ENCODE measurements at regions not wholly inside any gene's neighbourhood (a gene's known extent, or its start where the extent isn't known, plus 50 kb on each side); places are given as distances from the start of the nearest gene placed in this dataset.
A peak's percentile ranks its signal among the peaks of the same experiment; 100 is the strongest.

- H3K4me3 ChIP-seq: no peak overlapping the region
- peak in 1 of 5 donors; percentile 8 for DNase-seq
- WGBS, 3 donors: 84 to 89% (median 86%) methylated on average over 2 of the region's 2 CpGs
- H3K9me3 ChIP-seq: no peaks in the 10 kb centered on the region
- intact Hi-C loops (cut with DNase I): loop anchor here in 1 of 4 donors (10.0 kb wide), 1 partner anchor 1138 kb away; no protein-coding TSS in a partner anchor
- TF ChIP-seq CTCF (IDR thresholded peaks at IDR 0.05): no peak
- no peak for TF ChIP-seq POLR2A (IDR thresholded peaks at IDR 0.05)
- TF ChIP-seq EP300 (IDR thresholded peaks at IDR 0.05): no peak
- no peaks in the 10 kb centered on the region for H3K36me3 ChIP-seq
- H3K27me3 ChIP-seq: no peaks in the 10 kb centered on the region
- no peak overlapping the region for H3K27ac ChIP-seq
- H3K4me1 ChIP-seq (ENCODE audit: insufficient read depth): peaks cover 13% of the 10 kb centered on the region
Observed at GRCh38 chr1:30382496-30382895, 340.9 kb downstream of the MATN1 start.

GRCh38 chr1:30381671-30382365, 341.6 kb downstream of the MATN1 start:
- H3K27ac ChIP-seq: no peak overlapping the region
- H3K9me3 ChIP-seq: no peaks in the 10 kb centered on the region
- WGBS, 3 donors: 74 to 82% (median 80%) methylated on average over 7 of the region's 7 CpGs
- no peaks in the 10 kb centered on the region for H3K27me3 ChIP-seq
- no peaks in the 10 kb centered on the region for H3K36me3 ChIP-seq
- peak in 2 of 5 donors; percentile 6 to 8 for DNase-seq
- no peak overlapping the region for H3K4me3 ChIP-seq
- H3K4me1 ChIP-seq (ENCODE audit: insufficient read depth): peaks cover 13% of the 10 kb centered on the region
- no peak for TF ChIP-seq POLR2A (IDR thresholded peaks at IDR 0.05)
- no peak for TF ChIP-seq CTCF (IDR thresholded peaks at IDR 0.05)
- TF ChIP-seq EP300 (IDR thresholded peaks at IDR 0.05): no peak
- intact Hi-C loops (cut with DNase I): loop anchor here in 2 of 4 donors (2.0 to 10.0 kb wide), 2 partner anchors 1137 to 1145 kb away; partner anchors contain the start of gene PTPRU (in 1 of the 2)

- Histone ChIP-seq H3K27me3 (no peaks in the 10 kb centered on the region), H3K9me3 (no peaks in the 10 kb centered on the region), H3K27ac (no peak overlapping the region), H3K4me3 (no peak overlapping the region), H3K36me3 (no peaks in the 10 kb centered on the region), H3K4me1 (ENCODE audit: insufficient read depth) (peaks cover 13% of the 10 kb centered on the region)
- WGBS, 3 donors: 58 to 65% (median 61%) methylated on average over 5 of the region's 5 CpGs
- peak in 1 of 5 donors; percentile 21 for DNase-seq
- TF ChIP-seq EP300 (IDR thresholded peaks at IDR 0.05): no peak
- no peak for TF ChIP-seq CTCF (IDR thresholded peaks at IDR 0.05)
- no peak for TF ChIP-seq POLR2A (IDR thresholded peaks at IDR 0.05)
- intact Hi-C loops (cut with DNase I): loop anchor here in 2 of 4 donors (2.0 to 10.0 kb wide), 2 partner anchors 1136 to 1144 kb away; partner anchors contain the start of gene PTPRU (in 1 of the 2)
Observed at GRCh38 chr1:30381266-30381665, 342.1 kb downstream of the MATN1 start.

- H3K36me3 ChIP-seq: no peaks in the 10 kb centered on the region
- H3K4me1 ChIP-seq (ENCODE audit: insufficient read depth): peaks cover 13% of the 10 kb centered on the region
- 1 to 3% (median 2%) methylated on average over 3 of the region's 3 CpGs for WGBS, 3 donors
- no peak overlapping the region for H3K27ac ChIP-seq
- TF ChIP-seq POLR2A (IDR thresholded peaks at IDR 0.05) (no peak), EP300 (IDR thresholded peaks at IDR 0.05) (no peak), CTCF (IDR thresholded peaks at IDR 0.05) (no peak)
- intact Hi-C loops (cut with DNase I): loop anchor here in 2 of 4 donors (2.0 to 10.0 kb wide), 2 partner anchors 1136 to 1144 kb away; partner anchors contain the start of gene PTPRU (in 1 of the 2)
- no peaks in the 10 kb centered on the region for H3K27me3 ChIP-seq
- no peak for DNase-seq
- no peaks in the 10 kb centered on the region for H3K9me3 ChIP-seq
- H3K4me3 ChIP-seq: no peak overlapping the region
Observed at GRCh38 chr1:30380625-30380984, 342.8 kb downstream of the MATN1 start.

All from ovary (tissue), 7 donors.